COLO829 (cell line): ENCODE measurements at regions not wholly inside any gene's neighbourhood (a gene's known extent, or its start where the extent isn't known, plus 50 kb on each side); places are given as distances from the start of the nearest gene placed in this dataset.
"Not testable (repeated sequence)": the region's sequence is repeated elsewhere in the genome, so short reads cannot be mapped to it uniquely, and the experiment has no call there.

Experiments used
- DNase-seq: peaks from one replicate; pipeline ENCODE4 v3.0.0; 2012; ENCODE audit warnings: low spot score

DNA sequence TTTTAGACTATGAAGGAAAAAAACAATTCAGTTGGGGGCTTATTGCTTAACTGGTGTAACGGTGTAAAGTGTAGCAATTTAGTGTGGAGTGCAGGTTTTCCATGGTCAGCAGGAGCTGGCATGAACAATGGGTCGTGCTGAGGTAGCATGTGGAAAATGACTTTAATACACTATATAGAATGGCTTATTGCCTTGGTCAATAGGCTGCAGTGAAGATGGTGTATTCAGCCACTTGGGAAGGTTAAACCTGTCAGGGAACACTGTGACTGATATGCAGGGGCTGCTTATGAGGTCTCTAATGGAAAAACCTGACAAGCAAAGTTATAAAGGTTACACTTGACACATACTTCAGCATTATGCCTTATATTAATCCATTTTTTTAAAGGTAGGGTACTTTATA is 764.7 kb upstream of the ARRDC3 start:
- DNase-seq, result no peak

DNA sequence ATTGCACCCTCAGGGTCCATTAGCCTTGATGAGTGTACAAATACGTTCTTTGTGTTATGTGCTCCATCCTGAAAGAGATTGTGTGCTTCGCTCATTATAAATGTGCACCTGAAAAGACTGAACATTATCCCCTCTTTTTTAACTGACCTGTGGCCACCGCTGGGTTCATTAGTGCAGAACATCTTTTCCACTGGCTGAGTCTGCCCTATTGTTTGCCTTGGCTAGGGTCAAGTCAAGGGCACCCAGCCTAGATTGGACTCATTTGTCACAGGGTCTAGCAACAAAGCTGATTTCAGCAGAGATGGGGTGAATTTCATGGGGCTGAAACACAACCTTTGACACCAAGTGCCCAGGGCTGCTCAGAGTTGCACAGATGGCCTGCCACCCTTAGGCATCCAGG is 764.1 kb upstream of the ARRDC3 start:
- DNase-seq, result no peak

DNA sequence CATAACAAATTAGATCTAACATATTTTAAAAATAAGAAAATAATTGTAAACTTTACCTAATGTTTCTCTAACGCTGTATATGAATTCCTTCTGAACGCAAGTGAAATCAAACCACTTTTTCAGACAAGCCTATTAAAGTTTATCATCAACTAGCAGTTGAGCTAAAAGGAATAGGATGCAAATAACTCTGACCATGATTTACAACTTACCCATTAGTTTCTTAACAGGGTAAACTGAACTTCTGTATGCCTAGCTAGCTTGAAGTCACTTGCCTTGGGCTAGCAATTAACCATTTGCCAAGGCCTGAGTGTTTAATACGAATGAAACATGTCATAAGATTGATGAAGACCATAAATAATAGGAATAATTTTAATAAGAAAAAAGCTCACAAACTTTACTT is 762.7 kb upstream of the ARRDC3 start:
- no peak for DNase-seq

DNA sequence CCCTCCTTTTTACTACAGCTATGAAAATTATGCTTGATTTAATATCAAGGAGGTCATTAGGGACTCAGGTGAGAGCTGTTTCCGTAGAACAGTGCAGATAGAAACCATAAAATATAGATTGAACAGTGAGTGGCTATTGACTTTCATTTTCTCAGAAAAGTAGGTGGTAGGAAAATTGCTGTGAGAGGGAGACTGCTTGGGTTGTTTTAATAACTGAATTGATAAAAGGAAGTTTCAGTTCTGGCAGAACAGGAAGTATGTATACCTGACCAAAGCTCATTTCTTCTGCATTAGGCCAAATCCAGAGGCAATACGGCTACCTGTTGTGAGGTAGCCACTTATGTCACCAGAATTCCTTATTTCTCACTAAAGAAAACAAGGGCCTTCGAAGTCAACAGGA is 761.7 kb upstream of the ARRDC3 start:
- DNase-seq, result no peak

DNA sequence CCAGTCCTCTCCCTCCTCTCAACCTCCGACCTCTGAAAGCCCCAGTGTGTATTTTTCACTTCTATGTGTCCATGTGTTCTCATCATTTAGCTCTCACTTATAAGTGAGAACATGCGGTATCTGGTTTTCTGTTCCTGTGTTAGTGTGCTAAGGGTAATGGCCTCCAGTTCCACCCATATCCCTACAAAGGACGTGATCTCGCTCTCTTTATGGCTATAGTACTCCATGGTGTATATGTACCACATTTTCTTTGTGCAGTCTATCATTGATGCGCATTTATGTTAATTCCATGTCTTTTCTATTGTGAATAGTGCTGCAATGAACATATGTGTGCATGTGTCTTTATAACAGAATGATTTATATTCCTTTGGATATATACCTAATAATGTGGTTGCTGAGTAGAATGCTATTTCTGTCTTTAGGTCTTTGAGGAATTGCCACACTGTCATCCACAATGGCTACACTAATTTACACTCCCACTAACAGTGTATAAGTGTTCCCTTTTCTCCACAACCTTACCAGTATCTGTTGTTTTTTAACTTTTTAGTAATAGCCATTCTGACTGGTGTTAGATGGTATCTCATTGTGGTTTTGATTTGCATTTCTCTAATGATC is 749.3 kb upstream of the ARRDC3 start:
- DNase-seq, result not testable (repeated sequence)

DNA sequence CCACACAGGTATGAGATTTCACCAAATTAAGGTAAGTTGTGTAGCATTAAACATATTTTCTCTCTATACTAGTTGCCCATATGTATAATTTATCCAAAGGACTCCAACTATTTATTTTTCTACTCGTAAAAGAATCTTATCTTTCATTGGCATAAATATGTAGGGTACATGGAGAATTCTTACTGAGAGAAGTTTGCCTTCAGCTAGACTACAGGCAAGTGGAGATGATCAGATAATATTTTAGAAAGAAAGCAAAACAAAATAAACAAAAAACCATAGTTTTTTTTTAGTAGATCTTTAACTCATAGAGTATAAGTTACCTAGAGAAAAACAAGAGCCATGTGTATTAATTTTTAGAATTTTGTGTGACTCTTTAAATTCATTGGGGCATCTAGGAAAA is 743.1 kb upstream of the ARRDC3 start:
- no peak for DNase-seq

DNA sequence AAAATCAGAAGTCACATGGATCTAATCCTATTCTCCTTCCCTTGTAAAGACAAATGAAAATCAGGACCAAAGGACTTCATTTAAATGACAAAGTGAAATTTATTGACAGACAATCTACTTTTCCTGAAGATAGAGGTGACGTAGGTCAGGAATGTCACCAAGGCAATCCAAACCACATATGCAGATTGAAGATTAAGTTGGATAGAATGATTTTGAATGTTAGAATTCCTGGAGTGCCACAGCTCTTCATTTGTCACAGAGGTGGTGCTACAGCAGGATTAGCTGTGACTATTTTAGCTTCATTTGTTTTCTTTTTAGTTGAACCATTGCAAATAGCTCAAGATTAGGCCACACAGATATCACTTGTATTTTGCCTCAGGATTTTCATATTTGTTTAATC is 736.0 kb upstream of the ARRDC3 start:
- no peak for DNase-seq

DNA sequence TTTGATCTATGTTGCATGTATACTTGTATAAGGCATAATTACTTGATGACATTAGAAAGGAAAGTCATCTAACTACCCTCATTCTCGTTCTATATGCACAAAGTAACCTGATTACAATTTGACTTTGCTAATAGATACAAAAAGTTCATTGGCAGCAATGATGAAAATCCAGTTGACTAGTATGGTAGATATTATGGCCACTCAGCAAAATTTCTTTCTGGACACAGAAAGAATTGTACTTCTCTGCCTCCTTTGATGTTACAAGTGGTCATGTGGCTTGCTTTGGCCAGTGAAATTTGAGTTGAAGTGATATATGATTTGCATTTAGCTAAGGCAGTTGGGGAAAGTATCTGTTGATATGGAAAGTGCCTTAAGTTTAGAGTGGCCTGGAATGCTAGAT is 723.7 kb upstream of the ARRDC3 start:
- no peak for DNase-seq

DNA sequence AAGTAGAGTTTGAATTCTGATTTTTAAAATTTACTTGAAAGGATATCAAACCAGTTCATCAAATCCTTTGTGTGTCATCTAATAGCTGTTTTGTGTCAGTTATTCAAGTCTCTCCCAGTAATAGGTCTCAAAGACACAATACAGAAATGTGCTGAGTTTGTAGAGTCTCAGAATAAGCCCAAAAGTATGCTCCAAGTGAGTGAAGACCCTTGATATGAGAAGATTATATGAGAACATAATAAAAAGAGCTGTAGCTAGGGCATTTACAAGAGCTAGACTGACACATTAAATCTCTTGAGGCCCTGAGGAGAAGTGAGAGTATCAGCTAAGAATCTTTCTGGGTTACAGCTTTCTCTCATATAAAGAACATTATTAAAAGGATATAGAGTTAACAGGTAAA is 721.0 kb upstream of the ARRDC3 start:
- DNase-seq, result no peak

DNA sequence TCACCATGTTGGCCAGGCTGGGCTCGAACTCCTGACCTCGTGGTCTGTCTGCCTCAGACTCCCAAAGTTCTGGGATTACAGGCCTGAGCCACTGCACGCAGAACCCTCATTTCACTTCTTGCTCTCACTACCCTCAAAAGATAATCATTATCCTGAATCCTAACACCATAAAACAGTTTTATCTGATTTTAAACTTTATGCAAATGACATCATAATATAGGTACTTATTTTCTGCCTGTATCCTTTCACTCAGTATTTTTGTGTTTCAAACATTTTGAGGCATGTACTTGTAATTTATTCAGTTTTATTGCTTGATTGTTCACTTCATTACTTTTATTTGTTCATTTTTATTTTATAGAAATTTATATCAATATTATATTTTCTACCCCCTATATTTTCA is 719.2 kb upstream of the ARRDC3 start:
- no peak for DNase-seq

DNA sequence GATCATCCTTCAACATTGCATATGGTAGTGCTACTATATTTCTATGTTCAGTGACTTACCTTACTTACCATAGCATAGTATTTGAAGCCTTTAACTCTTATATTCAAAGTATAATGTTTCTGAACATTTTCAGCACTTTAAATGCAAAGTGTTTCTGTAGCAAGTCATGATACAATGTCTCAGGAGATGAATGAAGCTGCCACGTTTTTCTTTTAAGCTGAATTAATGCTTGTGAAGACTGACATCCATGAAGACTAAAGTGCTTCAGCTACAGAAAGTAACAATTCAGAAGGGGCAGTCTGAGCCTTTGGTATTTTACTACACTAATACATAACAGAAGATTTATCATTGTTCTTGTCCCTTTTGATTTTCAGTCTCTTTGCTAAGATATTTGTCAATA is 709.1 kb upstream of the ARRDC3 start:
- no peak for DNase-seq

DNA sequence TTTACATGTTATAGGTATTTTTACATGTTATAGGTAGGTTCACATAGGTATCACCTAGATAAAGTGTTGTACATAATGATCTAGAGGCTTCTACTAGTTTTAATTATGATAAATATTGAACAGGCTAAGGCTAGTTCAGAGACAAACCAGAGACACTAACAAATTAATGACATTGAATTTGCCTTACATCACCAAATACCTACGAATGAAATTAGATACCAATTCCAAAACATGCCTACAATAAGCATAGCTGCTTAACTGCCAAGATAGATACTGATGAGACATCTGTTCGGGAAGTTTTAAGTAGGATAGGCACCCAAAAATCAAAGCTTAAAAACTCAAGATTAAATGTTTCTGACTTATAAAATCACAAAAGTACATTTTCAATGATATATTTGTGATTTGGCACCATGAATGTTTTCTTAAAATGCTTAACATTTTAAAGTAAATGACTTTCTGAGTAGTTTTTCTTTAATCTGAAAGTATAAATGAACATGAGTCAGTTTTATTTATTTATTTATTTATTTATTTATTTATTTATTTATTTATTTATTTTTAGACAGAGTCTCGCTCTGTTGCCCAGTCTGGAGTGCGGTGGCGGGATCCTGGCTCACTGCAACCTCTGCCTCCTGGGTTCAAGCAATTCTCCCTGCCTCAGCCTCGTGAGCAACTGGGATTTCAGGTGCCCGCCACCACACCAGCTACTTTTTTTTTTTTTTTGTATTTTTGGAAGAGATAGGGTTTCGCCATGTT is 703.1 kb upstream of the ARRDC3 start:
- DNase-seq, result no peak

DNA sequence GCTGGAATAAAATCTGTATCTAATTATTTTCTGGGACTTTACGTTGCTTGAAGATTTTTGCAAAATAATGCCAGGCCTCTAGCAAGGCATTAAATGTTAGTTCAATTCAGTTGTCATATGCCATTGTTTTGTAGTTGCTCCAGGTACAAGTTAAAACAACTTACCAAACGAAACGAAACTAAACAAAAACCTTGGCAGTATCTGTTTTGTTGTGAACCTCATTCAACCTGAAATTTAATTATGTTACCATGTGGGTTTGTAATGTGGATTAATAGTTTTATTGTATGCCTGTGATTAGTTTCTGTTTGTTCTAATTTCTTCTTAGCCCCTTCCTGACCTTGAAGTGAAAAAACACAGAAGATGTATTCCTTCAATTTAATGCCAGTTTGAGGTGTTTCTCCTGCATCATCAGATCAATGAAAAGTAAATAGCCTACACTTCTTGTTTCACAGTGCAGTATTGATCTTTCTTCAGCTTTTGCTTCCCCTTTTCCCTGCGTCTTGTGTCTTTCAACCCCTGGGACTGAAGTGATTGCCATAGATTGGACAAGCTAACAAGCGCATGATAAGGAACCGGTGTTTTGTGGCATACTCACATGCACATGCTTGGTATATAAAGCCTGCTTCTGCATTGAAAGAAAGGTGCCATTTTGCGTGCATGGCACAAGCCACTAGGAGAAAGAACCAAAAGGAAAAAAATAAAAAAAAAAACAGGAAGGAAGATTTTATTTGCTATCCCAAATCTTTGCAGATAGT is 699.0 kb upstream of the ARRDC3 start:
- no peak for DNase-seq

DNA sequence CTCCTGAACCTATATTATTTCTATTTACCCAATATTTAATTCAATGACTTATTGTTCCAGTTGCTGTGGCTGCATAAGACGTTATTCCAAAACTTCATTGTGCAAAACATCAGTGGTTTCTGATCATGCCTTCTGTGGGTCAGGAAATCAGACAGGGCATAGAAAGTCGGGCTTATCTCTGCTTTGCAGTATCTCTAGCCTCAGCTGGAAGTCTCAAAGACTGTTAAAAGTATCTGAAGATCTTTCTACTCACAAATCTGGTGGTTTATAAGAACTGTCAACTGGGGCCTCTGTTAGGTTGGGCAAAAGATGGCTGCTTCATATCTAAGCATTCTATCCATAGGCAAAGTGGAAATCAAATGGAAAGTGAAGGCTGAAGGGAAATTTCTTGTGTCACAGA is 687.7 kb upstream of the ARRDC3 start:
- no peak for DNase-seq

DNA sequence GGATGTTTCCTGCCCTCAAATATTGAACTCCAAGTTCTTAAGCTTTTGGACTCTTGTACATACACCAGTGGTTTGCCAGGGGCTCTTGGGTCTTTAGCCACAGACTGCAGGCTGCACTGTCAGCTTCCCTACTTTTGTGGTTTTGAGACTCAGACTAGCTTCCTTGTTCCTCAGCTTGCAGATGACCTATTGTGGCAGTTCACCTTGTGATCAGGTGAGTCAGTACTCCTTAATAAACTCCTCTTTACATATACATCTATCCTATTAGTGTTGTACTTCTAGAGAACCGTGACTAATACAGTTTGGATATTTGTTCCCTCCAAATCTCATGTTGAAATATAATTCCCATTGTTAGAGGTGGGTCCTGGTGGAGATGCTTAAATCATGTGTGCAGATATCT is 681.9 kb upstream of the ARRDC3 start:
- DNase-seq, result no peak

DNA sequence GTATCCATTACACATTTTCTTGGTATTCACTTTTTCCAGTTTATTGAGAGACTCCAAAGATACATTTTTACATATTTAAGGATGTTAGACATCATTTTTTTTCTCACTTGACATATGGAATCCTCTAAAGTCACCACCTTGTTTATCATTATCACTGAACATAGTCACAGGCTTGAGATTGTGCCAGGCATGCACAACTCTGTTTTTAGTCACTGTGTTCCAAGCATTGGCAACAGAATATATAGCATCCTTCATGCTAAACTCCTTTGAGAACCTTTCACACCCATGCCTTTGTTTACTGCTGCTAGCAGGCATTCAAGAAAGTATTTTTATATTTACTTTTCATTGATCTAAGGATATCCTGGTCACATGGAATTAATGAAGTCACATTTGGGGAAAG is 668.6 kb upstream of the ARRDC3 start:
- no peak for DNase-seq

DNA sequence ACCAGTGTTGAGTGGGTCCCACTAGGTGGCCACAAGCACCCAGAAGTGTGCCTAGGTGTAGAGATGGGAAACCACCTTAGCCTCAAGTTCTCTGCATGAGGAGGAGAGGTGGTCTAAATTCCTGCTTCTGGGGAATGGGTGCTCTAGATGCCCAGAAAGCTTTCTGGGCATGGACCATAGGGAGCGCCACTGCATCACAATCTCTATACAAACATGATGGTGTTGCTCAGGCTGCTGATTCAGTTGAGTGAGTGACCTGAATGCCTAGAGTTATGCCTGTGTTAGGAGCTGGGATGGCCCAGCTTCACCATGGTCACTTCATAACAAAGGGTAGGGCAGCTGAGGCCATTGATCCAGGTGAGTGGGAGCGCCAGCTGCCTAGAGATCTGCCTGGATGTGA is 667.9 kb upstream of the ARRDC3 start:
- DNase-seq, result no peak

DNA sequence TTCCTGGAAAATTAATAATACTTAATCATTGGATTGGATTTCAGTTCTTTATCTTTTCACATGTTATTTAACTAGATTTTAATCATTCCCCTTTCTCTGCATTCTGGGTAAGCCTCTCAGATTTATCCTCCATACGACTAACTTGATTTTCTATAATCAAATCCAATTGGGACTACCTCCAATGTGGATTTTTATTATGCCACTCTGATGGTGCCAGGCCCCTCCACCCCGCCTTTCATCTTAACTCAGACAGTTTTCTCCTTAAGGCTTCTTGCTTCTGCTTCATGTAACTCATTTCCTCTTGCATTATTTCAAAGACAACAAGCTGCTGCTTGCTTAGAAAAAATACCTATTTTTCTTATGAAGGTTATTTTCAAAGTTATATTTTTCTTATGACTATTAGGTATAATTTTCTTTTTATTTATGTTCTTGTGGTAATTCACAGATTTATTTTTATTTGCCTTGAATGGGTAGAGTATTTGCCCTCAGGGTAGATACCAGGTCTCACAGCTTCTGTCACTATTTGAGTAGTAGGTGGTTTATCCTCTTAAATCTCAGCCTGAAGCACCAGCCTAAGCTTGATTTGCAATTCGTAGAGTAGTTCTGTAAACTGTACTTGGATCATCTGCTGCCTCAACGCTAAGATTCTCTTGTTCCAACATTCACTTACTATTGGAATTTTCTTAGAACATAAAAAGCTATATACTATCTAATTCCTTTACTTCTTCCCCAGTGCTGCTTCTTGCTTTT is 659.0 kb upstream of the ARRDC3 start:
- no peak for DNase-seq

DNA sequence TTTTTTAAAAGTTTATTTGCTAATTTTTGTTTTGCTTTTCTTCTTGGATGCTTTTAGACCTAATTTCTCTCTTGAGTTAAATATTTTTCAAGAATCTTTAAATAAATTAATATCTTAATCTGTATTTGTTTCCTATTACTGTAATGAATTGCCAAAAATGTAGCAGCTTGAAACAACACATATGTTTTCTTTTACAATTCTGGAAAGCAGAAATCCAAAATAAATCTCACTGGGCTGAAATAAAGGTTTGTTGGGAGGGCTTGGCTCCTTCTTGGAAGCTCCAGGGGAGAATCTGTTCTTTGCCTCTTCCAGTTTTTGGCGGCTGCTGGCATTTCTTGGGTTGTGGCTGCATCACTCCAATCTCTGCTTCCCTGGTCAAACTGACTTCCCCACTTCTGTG is 658.1 kb upstream of the ARRDC3 start:
- no peak for DNase-seq

DNA sequence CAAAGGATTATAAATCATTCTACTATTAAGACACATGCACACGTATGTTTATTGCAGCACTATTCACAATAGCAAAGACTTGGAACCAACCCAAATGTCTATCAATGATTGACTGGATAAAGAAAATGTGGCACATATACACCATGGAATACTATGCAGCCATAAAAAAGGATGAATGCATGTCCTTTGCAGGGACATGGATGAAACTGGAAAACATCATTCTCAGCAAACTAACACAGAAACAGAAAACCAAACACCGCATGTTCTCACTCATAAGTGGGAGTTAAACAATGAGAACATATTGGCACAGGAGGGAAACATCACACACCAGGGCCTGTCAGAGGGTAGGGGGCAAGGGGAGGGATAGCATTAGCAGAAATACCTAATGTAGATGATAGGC is 646.7 kb upstream of the ARRDC3 start:
- not testable (repeated sequence) for DNase-seq

DNA sequence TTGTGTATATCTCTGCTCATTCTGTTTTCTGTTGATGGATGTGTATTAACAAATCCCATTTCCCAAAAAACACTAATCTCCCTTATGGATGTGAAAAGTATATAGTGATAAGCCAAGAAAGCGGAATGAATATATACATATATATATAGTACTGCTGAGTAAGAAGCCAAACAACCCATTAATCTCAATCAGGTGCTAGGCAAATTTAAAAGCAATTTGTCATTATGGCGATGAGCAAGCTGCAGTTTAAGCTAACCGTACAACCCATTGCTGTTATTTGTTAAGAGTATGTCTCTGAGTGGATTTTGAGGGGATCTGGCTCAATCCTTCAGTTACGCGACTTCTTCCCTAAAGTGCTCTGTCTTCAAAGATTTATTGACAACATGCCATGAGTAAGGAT is 640.4 kb upstream of the ARRDC3 start:
- no peak for DNase-seq

DNA sequence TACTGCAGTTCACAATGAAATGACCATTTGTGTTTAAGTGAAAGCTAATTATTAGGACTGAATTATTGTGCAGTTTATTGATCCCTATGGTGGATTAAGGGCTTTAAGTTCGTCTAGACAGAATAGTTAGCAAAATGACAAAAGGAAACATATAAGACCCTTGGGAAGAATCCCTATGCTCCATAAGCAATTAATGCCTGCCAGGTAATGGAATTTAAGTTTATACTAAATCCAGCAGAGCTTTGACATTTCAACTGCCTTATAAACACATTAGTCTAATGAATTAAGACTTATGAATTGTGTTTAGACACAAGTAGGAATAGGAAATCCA is 640.0 kb upstream of the ARRDC3 start:
- no peak for DNase-seq
